IMR-90 (cell line): ENCODE measurements at regions not wholly inside any gene's neighbourhood (a gene's known extent, or its start where the extent isn't known, plus 50 kb on each side); places are given as distances from the start of the nearest gene placed in this dataset.
A peak's percentile ranks its signal among the peaks of the same experiment; 100 is the strongest.

Source experiments
- ATAC-seq: fragments of 200-7000 bp; cut with Tn5 transposase; 2 replicates; pipeline ENCODE4 v1.9.1; 2020; ENCODE audit warnings: low read depth, mild to moderate bottlenecking, moderate library complexity
- BruUV-seq: library from RNA; stranded (reverse); fragments of 400-500 nt; replicated peaks from 2 replicates; lab custom pipeline; 2021; lab: Mats Ljungman, UMichigan
- CTCF ChIA-PET: fragments of 300-600 bp; formaldehyde crosslinking; extraction: SDS; loops from one replicate; lab custom pipeline; 2021; ENCODE audit warnings: antibody characterized with exemption; lab: Yijun Ruan, JAX
- POLR2A ChIA-PET: fragments of 300-600 bp; sonication (Branson Sonifier 250); formaldehyde crosslinking; loops from one replicate; lab custom pipeline; 2022; ENCODE audit warnings: antibody characterized with exemption; ENCODE audit not compliant: unreplicated experiment; lab: Charles Lee
- DNase-seq: peaks from one replicate; pipeline ENCODE4 v3.0.0; 2013
- H2AFZ ChIP-seq: replicated peaks from 2 replicates; pipeline ENCODE3; 2013; ENCODE audit warnings: low read length, mild to moderate bottlenecking; ENCODE audit not compliant: poor library complexity
- H2AK5ac ChIP-seq: 2 replicates; pipeline ENCODE4 v1.6.1; 2013; ENCODE audit warnings: low read depth, low read length, inconsistent platforms
- H2AK9ac ChIP-seq: replicated peaks from 2 replicates; pipeline ENCODE3; 2013; ENCODE audit warnings: mild to moderate bottlenecking, low read depth, low read length, moderate library complexity; ENCODE audit not compliant: poor library complexity
- H2BK120ac ChIP-seq: 2 replicates; pipeline ENCODE4 v1.6.1; 2013; ENCODE audit warnings: low read depth, low read length, inconsistent platforms
- H2BK15ac ChIP-seq: 3 replicates; pipeline ENCODE4 v1.6.1; 2013; ENCODE audit warnings: low read depth, low read length, inconsistent platforms
- H2BK20ac ChIP-seq: 2 replicates; pipeline ENCODE4 v1.6.1; 2013; ENCODE audit warnings: low read depth, mild to moderate bottlenecking, inconsistent platforms, low read length, moderate library complexity
- H2BK5ac ChIP-seq: 2 replicates; pipeline ENCODE4 v1.6.1; 2013; ENCODE audit warnings: mild to moderate bottlenecking, low read depth, low read length, inconsistent platforms; ENCODE audit not compliant: poor library complexity, severe bottlenecking
- H3K14ac ChIP-seq: replicated peaks from 2 replicates; pipeline ENCODE4 v1.6.1; 2013; ENCODE audit warnings: low read depth, low read length, inconsistent platforms
- H3K18ac ChIP-seq: 2 replicates; pipeline ENCODE4 v1.6.1; 2013; ENCODE audit warnings: low read depth, low read length, control low read depth
- H3K23ac ChIP-seq: 2 replicates; pipeline ENCODE4 v1.6.1; 2013; ENCODE audit warnings: low read depth, low read length, inconsistent platforms
- H3K27ac ChIP-seq: 2 replicates; pipeline ENCODE4 v1.5.1; 2013; ENCODE audit warnings: mild to moderate bottlenecking, control low read depth, low read length; ENCODE audit not compliant: insufficient read depth
- H3K27me3 ChIP-seq: 2 replicates; pipeline ENCODE4 v1.6.1; 2013; ENCODE audit warnings: low read length; ENCODE audit not compliant: control insufficient read depth, insufficient read depth
- H3K36me3 ChIP-seq: 2 replicates; pipeline ENCODE4 v1.6.1; 2013; ENCODE audit warnings: low read length, mixed read lengths; ENCODE audit not compliant: control insufficient read depth, insufficient read depth
- H3K4ac ChIP-seq: 2 replicates; pipeline ENCODE4 v1.6.1; 2013; ENCODE audit warnings: low read depth, low read length, inconsistent platforms
- H3K4me1 ChIP-seq: 2 replicates; pipeline ENCODE4 v1.6.1; 2013; ENCODE audit warnings: low read length, mixed read lengths; ENCODE audit not compliant: control insufficient read depth, insufficient read depth
- H3K4me2 ChIP-seq: 2 replicates; pipeline ENCODE4 v1.6.1; 2013; ENCODE audit warnings: low read depth, mild to moderate bottlenecking, control low read depth, low read length, moderate library complexity
- H3K4me3 ChIP-seq: 2 replicates; pipeline ENCODE4 v1.5.1; 2013; ENCODE audit warnings: low read depth, mild to moderate bottlenecking, control low read depth, low read length, moderate library complexity; ENCODE audit not compliant: insufficient read depth
- H3K56ac ChIP-seq: 2 replicates; pipeline ENCODE4 v1.6.1; 2013; ENCODE audit warnings: low read length, inconsistent platforms; ENCODE audit not compliant: insufficient read depth; ENCODE audit errors: extremely low read depth
- H3K79me1 ChIP-seq, 2 experiments: 2 replicates each; pipeline ENCODE4 v1.6.1; 2013; ENCODE audit warnings: low read length in 2 of 2, inconsistent platforms in 1 of 2, low read depth in 1 of 2
- H3K9ac ChIP-seq: 2 replicates; pipeline ENCODE4 v1.6.1; 2013; ENCODE audit warnings: low read depth, low read length, control low read depth
- H3K9me1 ChIP-seq: 2 replicates; pipeline ENCODE4 v1.6.1; 2013; ENCODE audit warnings: low read length, inconsistent platforms; ENCODE audit not compliant: insufficient read depth
- H3K9me3 ChIP-seq: 2 replicates; pipeline ENCODE4 v1.6.1; 2013; ENCODE audit warnings: low read length; ENCODE audit not compliant: control insufficient read depth, insufficient read depth
- H4K20me1 ChIP-seq: 2 replicates; pipeline ENCODE4 v1.6.1; 2013; ENCODE audit warnings: low read length, inconsistent platforms; ENCODE audit not compliant: insufficient read depth
- H4K5ac ChIP-seq: 2 replicates; pipeline ENCODE4 v1.6.1; 2013; ENCODE audit warnings: mild to moderate bottlenecking, low read depth, low read length, control low read depth
- H4K8ac ChIP-seq, 2 experiments: 2 replicates each; pipeline ENCODE4 v1.6.1; 2013; ENCODE audit warnings: low read depth in 2 of 2, low read length in 2 of 2, control low read depth in 1 of 2, inconsistent platforms in 1 of 2
- H4K91ac ChIP-seq: 2 replicates; pipeline ENCODE4 v1.6.1; 2013; ENCODE audit warnings: low read depth, low read length, inconsistent platforms; ENCODE audit not compliant: insufficient read depth
- FOS ChIP-seq: fragments of 150-350 bp; IDR thresholded peaks from 2 replicates; pipeline ENCODE4 v1.6.1; 2016; ENCODE audit warnings: low read depth, low read length
- MAZ ChIP-seq: IDR thresholded peaks from 2 replicates; pipeline ENCODE4 v1.6.1; 2012; ENCODE audit warnings: low read depth, mild to moderate bottlenecking, low read length, improper control_type of control experiment, moderate library complexity, borderline replicate concordance
- WGBS, 2 experiments: methylation state at CpG; one replicate each; pipeline versions ENCODE4 v1.1.5 to v1.1.7; 2013; ENCODE audit warnings: missing lambda C conversion rate in 2 of 2; ENCODE audit not compliant: insufficient read length in 1 of 2; ENCODE audit errors: extremely low coverage in 2 of 2; 5-methylcytosine and 5-hydroxymethylcytosine counted together
- dilution Hi-C: fragments of 300-500 bp; cut with HindIII; formaldehyde crosslinking; loops from one replicate; pipeline ENCODE4 v1.14.3; 2018; ENCODE audit warnings: low sequenced_read_pairs; ENCODE audit not compliant: unreplicated experiment
- in situ Hi-C: fragments of 300-500 bp; cut with MboI; formaldehyde crosslinking; loops from 3 replicates; pipeline ENCODE4 v1.14.3; 2019; ENCODE audit warnings: low sequenced_read_pairs, inconsistent platforms, mixed read lengths
- intact Hi-C: fragments of 100-400 bp; cut with micrococcal nuclease; formaldehyde crosslinking; loops from 2 replicates; pipeline ENCODE4 v1.10.0; 2022

DNA sequence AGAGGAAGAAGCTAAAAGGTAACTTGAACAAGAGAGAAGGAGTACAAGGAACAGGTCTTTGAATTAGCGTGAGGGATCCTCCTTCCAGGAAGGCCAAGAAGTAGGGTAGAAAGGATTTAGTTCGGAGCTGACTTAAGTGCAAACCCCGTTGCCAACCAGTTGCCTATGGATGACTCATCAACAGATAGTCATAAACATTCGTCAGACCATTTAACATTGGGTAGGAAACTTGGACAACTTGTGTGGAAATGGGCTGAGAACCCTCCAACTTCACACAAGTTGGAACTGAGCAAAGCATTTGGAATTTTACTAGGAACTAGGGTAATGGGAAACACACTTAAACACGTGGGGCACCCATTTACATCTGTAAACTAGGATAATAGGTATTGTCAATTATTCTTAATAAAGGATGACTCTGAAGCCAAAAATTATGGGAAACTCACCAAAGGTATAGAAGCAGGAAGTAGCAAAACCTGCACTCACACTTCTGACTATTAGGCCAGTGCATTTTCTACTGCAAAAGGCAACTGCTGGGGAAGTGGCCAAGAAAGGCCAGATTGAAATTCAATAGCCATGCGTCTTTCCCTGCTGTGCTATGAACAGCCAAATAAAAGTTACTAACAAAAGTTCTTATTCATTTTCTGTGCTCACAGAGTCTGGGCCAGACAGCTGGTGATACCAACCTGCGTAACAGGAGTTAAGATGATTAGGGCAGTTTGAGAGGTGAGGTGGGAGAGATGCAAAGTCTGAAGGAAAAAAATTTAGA lies 174.5 kb upstream of the TMC3 start:
- H2AFZ ChIP-seq, result no peak overlapping the region
- no peak overlapping the region for H2AK9ac ChIP-seq
- no peak overlapping the region for H3K4me2 ChIP-seq
- H3K23ac ChIP-seq, result no peak overlapping the region
- H4K8ac ChIP-seq, result no peak overlapping the region
- H2BK15ac ChIP-seq, result no peak overlapping the region
- no peak overlapping the region for H3K27ac ChIP-seq
- DNase-seq (peak; percentile 49), ATAC-seq (no peak)
- H2BK120ac ChIP-seq, result no peak overlapping the region
- intact Hi-C loops, result no loop called here
- H4K91ac ChIP-seq, result no peak overlapping the region
- H3K9me1 ChIP-seq, result no peaks in the 10 kb centered on the region
- H3K14ac ChIP-seq, result no peak overlapping the region
- dilution Hi-C loops, result no loop called here
- H3K9ac ChIP-seq, result no peak overlapping the region
- no peak overlapping the region for H3K4me3 ChIP-seq
- H3K27me3 ChIP-seq, result peaks cover 5% of the 10 kb centered on the region
- CTCF ChIA-PET, result no interaction called here
- H3K4ac ChIP-seq, result no peak overlapping the region
- BruUV-seq, result no TSS peak
- no peak overlapping the region for H2BK20ac ChIP-seq
- no peaks in the 10 kb centered on the region for H3K36me3 ChIP-seq
- TF ChIP-seq FOS (peak; percentile 61; the same call in 1 of the 2 replicates), MAZ (no peak)
- H4K5ac ChIP-seq, result no peak overlapping the region
- no peak overlapping the region for H3K18ac ChIP-seq
- WGBS, 2 experiments, result no CpG with 5 or more reads among the region's 7 CpGs
- no peaks in the 10 kb centered on the region for H3K4me1 ChIP-seq
- H3K9me3 ChIP-seq, result no peaks in the 10 kb centered on the region
- H2AK5ac ChIP-seq, result no peak overlapping the region
- H2BK5ac ChIP-seq, result no peak overlapping the region
- in situ Hi-C loops, result no loop called here
- H3K56ac ChIP-seq, result no peak overlapping the region
- no peaks in the 10 kb centered on the region for H4K20me1 ChIP-seq
- no peaks in the 10 kb centered on the region for H3K79me1 ChIP-seq
- POLR2A ChIA-PET, result no interaction called here
